GM23338 (cell line): ENCODE measurements at regions not wholly inside any gene's neighbourhood (a gene's known extent, or its start where the extent isn't known, plus 50 kb on each side); places are given as distances from the start of the nearest gene placed in this dataset.

ENCODE experiments used
- ATAC-seq: fragments of 200-7000 bp; cut with Tn5 transposase; 3 replicates; pipeline ENCODE4 v1.9.1; 2020
- DNase-seq: peaks from one replicate; pipeline ENCODE4 v3.0.0-alpha.2; 2015; ENCODE audit warnings: low spot score
- H2AFZ ChIP-seq: fragments of 200-600 bp; sonication (generic); 2 replicates; pipeline ENCODE4 v1.8.0; 2016; ENCODE audit warnings: antibody characterized with exemption, mild to moderate bottlenecking, moderate library complexity
- H3F3A ChIP-seq: fragments of 200-600 bp; sonication (generic); replicated peaks from 2 replicates; pipeline ENCODE4 v1.8.0; 2017; ENCODE audit warnings: antibody characterized with exemption, mixed run types, low read depth
- H3K27ac ChIP-seq: fragments of 200-600 bp; sonication (generic); 2 replicates; pipeline ENCODE4 v1.6.1; 2016; ENCODE audit warnings: low read depth
- H3K27me3 ChIP-seq: fragments of 200-600 bp; sonication (generic); 2 replicates; pipeline ENCODE4 v1.8.0; 2016; ENCODE audit warnings: mild to moderate bottlenecking, mixed run types, moderate library complexity; ENCODE audit not compliant: insufficient read depth
- H3K36me3 ChIP-seq: fragments of 200-600 bp; sonication (generic); 2 replicates; pipeline ENCODE4 v1.8.0; 2016; ENCODE audit warnings: mild to moderate bottlenecking; ENCODE audit not compliant: insufficient read depth
- H3K4me1 ChIP-seq: fragments of 200-600 bp; sonication (generic); 2 replicates; pipeline ENCODE4 v1.8.0; 2016; ENCODE audit warnings: mild to moderate bottlenecking, moderate library complexity; ENCODE audit not compliant: insufficient read depth
- H3K4me2 ChIP-seq: fragments of 200-600 bp; sonication (generic); 2 replicates; pipeline ENCODE4 v1.7.1; 2017; ENCODE audit warnings: mixed run types
- H3K4me3 ChIP-seq: fragments of 200-600 bp; sonication (generic); 2 replicates; pipeline ENCODE4 v1.6.1; 2016; ENCODE audit warnings: mixed run types
- H3K79me2 ChIP-seq: fragments of 200-600 bp; sonication (generic); replicated peaks from 2 replicates; pipeline ENCODE4 v1.8.0; 2017; ENCODE audit warnings: mild to moderate bottlenecking; ENCODE audit not compliant: insufficient read depth
- H3K9me2 ChIP-seq: fragments of 200-600 bp; sonication (generic); 2 replicates; pipeline ENCODE4 v1.8.0; 2017; ENCODE audit not compliant: insufficient read depth
- H4K20me1 ChIP-seq: fragments of 200-600 bp; sonication (generic); replicated peaks from 2 replicates; pipeline ENCODE4 v1.8.0; 2017; ENCODE audit warnings: mild to moderate bottlenecking; ENCODE audit not compliant: insufficient read depth
- H3K27ac Mint-ChIP-seq: 2 replicates; pipeline ENCODE4 v1.8.0; 2020; ENCODE audit warnings: inconsistent platforms, mild to moderate bottlenecking, moderate library complexity, mixed read lengths
- H3K27me3 Mint-ChIP-seq: 3 replicates; pipeline ENCODE4 v1.8.0; 2022; ENCODE audit warnings: low read depth, mild to moderate bottlenecking, moderate library complexity, mixed read lengths, inconsistent platforms; ENCODE audit not compliant: insufficient read depth, poor library complexity
- H3K36me3 Mint-ChIP-seq: 3 replicates; pipeline ENCODE4 v1.8.0; 2021; ENCODE audit warnings: low read depth, mild to moderate bottlenecking, inconsistent platforms, moderate library complexity, mixed read lengths
- H3K4me1 Mint-ChIP-seq: 3 replicates; pipeline ENCODE4 v1.8.0; 2020; ENCODE audit warnings: mild to moderate bottlenecking, inconsistent platforms, mixed read lengths
- H3K4me3 Mint-ChIP-seq: 3 replicates; pipeline ENCODE4 v1.8.0; 2021; ENCODE audit warnings: moderate library complexity, mild to moderate bottlenecking, inconsistent platforms, mixed read lengths
- H3K9me3 Mint-ChIP-seq: 3 replicates; pipeline ENCODE4 v1.8.0; 2020; ENCODE audit warnings: moderate library complexity, mild to moderate bottlenecking, inconsistent platforms, mixed read lengths
- CREB1 ChIP-seq: fragments of 250-450 bp; sonication (Bioruptor Pico); IDR thresholded peaks from 2 replicates; pipeline ENCODE4 v1.5.0; 2020; ENCODE audit warnings: low read depth, mild to moderate bottlenecking, moderate library complexity
- EZH2phosphoT487 ChIP-seq: fragments of 200-600 bp; sonication (generic); IDR thresholded peaks from one replicate; pipeline ENCODE4 v1.8.1; 2018; ENCODE audit warnings: antibody characterized with exemption; ENCODE audit not compliant: unreplicated experiment
- JUNB ChIP-seq: IDR thresholded peaks from one replicate; pipeline ENCODE4 v1.6.1; 2016; ENCODE audit warnings: antibody characterized with exemption; ENCODE audit not compliant: unreplicated experiment
- NANOG ChIP-seq: IDR thresholded peaks from 2 replicates; pipeline ENCODE4 v1.6.1; 2016; ENCODE audit warnings: antibody characterized with exemption, borderline replicate concordance
- POLR2AphosphoS5 ChIP-seq: IDR thresholded peaks from 2 replicates; pipeline ENCODE4 v1.6.1; 2016; ENCODE audit warnings: antibody characterized with exemption, low read depth
- REST ChIP-seq: IDR thresholded peaks from one replicate; pipeline ENCODE4 v1.6.1; 2018; ENCODE audit warnings: antibody characterized with exemption; ENCODE audit not compliant: unreplicated experiment
- ZNF331 ChIP-seq: fragments of 250-450 bp; sonication (Bioruptor Pico); IDR thresholded peaks from 2 replicates; pipeline ENCODE4 v1.5.0; 2020; ENCODE audit warnings: low read depth, mild to moderate bottlenecking, moderate library complexity
- TF ChIP-seq, protein P1 (sequence below), 2 experiments: fragments of 200-600 bp in 1 of 2; sonication (generic) in 1 of 2; conservative IDR thresholded peaks; 2 replicates each; pipeline versions ENCODE4 v1.5.1 to v1.6.1; 2016 to 2017; ENCODE audit warnings: antibody characterized with exemption in 2 of 2, low read depth in 2 of 2, mild to moderate bottlenecking in 2 of 2, moderate library complexity in 1 of 2

GRCh38 chr3:110650741-110651140 is 420.9 kb upstream of the NECTIN3 start:
- no peak overlapping the region for H3K4me3 Mint-ChIP-seq
- H4K20me1 ChIP-seq, result no peaks in the 10 kb centered on the region
- ATAC-seq (no peak), DNase-seq (no peak)
- H3F3A ChIP-seq, result no peaks in the 10 kb centered on the region
- H3K27me3 ChIP-seq, result no peaks in the 10 kb centered on the region
- peaks cover 3% of the 10 kb centered on the region; the same call in 1 of the 3 replicates for H3K9me3 Mint-ChIP-seq
- no peak overlapping the region for H3K4me2 ChIP-seq
- H3K4me3 ChIP-seq, result no peak overlapping the region
- H3K4me1 Mint-ChIP-seq, result peaks cover 7% of the 10 kb centered on the region
- H3K27ac Mint-ChIP-seq, result no peak overlapping the region
- TF ChIP-seq REST (no peak), POLR2AphosphoS5 (no peak)
- TF ChIP-seq, protein P1, sequence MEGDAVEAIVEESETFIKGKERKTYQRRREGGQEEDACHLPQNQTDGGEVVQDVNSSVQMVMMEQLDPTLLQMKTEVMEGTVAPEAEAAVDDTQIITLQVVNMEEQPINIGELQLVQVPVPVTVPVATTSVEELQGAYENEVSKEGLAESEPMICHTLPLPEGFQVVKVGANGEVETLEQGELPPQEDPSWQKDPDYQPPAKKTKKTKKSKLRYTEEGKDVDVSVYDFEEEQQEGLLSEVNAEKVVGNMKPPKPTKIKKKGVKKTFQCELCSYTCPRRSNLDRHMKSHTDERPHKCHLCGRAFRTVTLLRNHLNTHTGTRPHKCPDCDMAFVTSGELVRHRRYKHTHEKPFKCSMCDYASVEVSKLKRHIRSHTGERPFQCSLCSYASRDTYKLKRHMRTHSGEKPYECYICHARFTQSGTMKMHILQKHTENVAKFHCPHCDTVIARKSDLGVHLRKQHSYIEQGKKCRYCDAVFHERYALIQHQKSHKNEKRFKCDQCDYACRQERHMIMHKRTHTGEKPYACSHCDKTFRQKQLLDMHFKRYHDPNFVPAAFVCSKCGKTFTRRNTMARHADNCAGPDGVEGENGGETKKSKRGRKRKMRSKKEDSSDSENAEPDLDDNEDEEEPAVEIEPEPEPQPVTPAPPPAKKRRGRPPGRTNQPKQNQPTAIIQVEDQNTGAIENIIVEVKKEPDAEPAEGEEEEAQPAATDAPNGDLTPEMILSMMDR (conservative IDR thresholded peaks at IDR 0.05; ENCODE audit: low read depth in 2 of 2), result no peak
- H3K27me3 Mint-ChIP-seq, result no peaks in the 10 kb centered on the region
- no peak overlapping the region for H2AFZ ChIP-seq
- no peaks in the 10 kb centered on the region for H3K36me3 ChIP-seq
- H3K36me3 Mint-ChIP-seq, result peaks cover 8% of the 10 kb centered on the region
- no peaks in the 10 kb centered on the region for H3K79me2 ChIP-seq
- 0 out of 2 replicates have a peak, but pooled peaks cover 2% of the 10 kb centered on the region for H3K9me2 ChIP-seq
- H3K4me1 ChIP-seq, result no peaks in the 10 kb centered on the region
- no peak overlapping the region; the same call in 1 of the 2 replicates for H3K27ac ChIP-seq

DNA sequence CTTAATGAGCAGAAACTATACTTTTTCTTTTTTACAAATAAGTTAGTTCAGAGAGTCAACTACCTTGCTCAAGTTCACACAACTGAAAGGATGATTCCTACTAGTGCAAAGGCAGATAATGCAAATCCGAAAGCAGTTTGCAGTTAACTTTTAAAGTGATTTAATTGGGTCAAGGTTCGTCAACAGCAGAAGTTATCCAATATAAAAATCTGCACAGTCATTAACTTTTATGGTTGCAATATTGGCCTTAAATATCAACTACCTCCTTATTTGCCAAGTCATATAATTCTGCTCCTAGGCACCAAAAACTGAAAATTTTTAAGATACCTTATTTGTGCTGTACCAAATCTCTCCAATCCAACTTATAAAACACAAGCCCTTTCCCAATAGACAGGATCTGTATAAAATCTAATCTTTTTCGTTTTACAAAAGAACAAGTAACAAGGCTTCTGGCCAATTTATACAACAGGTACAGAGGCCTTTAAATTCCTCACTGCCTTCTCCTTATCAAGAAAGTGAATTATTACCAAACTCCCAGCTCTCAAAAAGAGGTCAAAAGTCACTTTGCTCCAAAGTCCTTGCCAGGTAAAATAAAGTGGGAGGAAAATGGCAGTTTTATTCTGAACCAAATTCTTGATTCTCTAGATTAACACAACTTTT is 416.6 kb upstream of the NECTIN3 start:
- no peak for ATAC-seq
- Mint-ChIP-seq H3K4me1 (peaks cover 16% of the 10 kb centered on the region), H3K4me3 (no peak overlapping the region), H3K36me3 (peaks cover 8% of the 10 kb centered on the region), H3K27me3 (no peaks in the 10 kb centered on the region), H3K27ac (peak overlapping the region; percentile 28; the same call in 1 of the 2 replicates), H3K9me3 (peaks cover 3% of the 10 kb centered on the region; the same call in 1 of the 3 replicates)
- Histone ChIP-seq H3K4me3 (no peak overlapping the region), H3K4me1 (peaks cover 3% of the 10 kb centered on the region; the same call in 1 of the 2 replicates), H3K9me2 (peaks cover 7% of the 10 kb centered on the region; the same call in 1 of the 2 replicates), H3K4me2 (no peak overlapping the region), H3K36me3 (no peaks in the 10 kb centered on the region), H3K27ac (no peak overlapping the region), H2AFZ (no peak overlapping the region), H4K20me1 (no peaks in the 10 kb centered on the region), H3K79me2 (no peaks in the 10 kb centered on the region), H3F3A (no peaks in the 10 kb centered on the region), H3K27me3 (no peaks in the 10 kb centered on the region)
- TF ChIP-seq NANOG, result no peak
- no peak for TF ChIP-seq JUNB
- no peak for TF ChIP-seq EZH2phosphoT487
- no peak for TF ChIP-seq ZNF331 (CRISPR knock-in tag)
- no peak for TF ChIP-seq CREB1
- TF ChIP-seq REST, result no peak
- no peak for DNase-seq
